Left lung (tissue), 4 donors: ENCODE measurements at regions not wholly inside any gene's neighbourhood (a gene's known extent, or its start where the extent isn't known, plus 50 kb on each side); places are given as distances from the start of the nearest gene placed in this dataset.

Source experiments
- ATAC-seq: fragments of 200-7000 bp; cut with Tn5 transposase; one replicate; pipeline ENCODE4 v1.9.1; 2020; ENCODE audit warnings: moderate library complexity
- DNase-seq, 4 donors: peaks; one replicate each; pipeline ENCODE4 v3.0.0-alpha.2; 2013 to 2020
- H3K27ac ChIP-seq, 2 donors: fragments of 200-600 bp; sonication (generic) in 1 of 2; one replicate each; pipeline versions ENCODE4 v1.5.0 to v1.8.0; 2020 to 2021
- H3K27me3 ChIP-seq, 2 donors: fragments of 200-600 bp; sonication (generic) in 1 of 2; one replicate each; pipeline versions ENCODE4 v1.5.0 to v1.8.0; 2020 to 2021
- H3K36me3 ChIP-seq, 2 donors: fragments of 200-600 bp; sonication (generic) in 1 of 2; one replicate each; pipeline versions ENCODE4 v1.5.0 to v1.8.0; 2020 to 2021
- H3K4me1 ChIP-seq, 2 donors: fragments of 200-600 bp; one replicate each; pipeline ENCODE4 v1.8.0; 2021
- H3K4me3 ChIP-seq, 2 donors: fragments of 200-600 bp; sonication (generic) in 1 of 2; one replicate each; pipeline versions ENCODE4 v1.5.0 to v1.8.0; 2020 to 2021; ENCODE audit warnings: mild to moderate bottlenecking in 1 of 2
- H3K9me3 ChIP-seq, 2 donors: fragments of 200-600 bp; sonication (generic) in 1 of 2; one replicate each; pipeline versions ENCODE4 v1.5.0 to v1.8.0; 2020 to 2021
- CTCF ChIP-seq, 2 donors: fragments of 200-600 bp; sonication (generic) in 1 of 2; IDR thresholded peaks; one replicate each; pipeline versions ENCODE4 v1.5.0 to v1.8.0; 2021; ENCODE audit warnings: antibody characterized with exemption in 2 of 2
- intact Hi-C, 2 donors: fragments of 100-400 bp; cut with DNase I; formaldehyde crosslinking; loops; one replicate each; pipeline versions ENCODE4 v1.11.2 to v1.14.2; 2022
- donor health status: DM: no; HTN: yes; CAD: no.
- donor health status: DM: no; HTN: no; CAD: no.

GRCh38 chr1:38292969-38293368 lies 246.4 kb upstream of the POU3F1 start:
- H3K27ac ChIP-seq: no peak overlapping the region
- no peak overlapping the region for H3K4me3 ChIP-seq
- H3K9me3 ChIP-seq: no peaks in the 10 kb centered on the region
- H3K36me3 ChIP-seq: no peaks in the 10 kb centered on the region
- DNase-seq (no peak), ATAC-seq (no peak)
- H3K4me1 ChIP-seq: peaks cover 0 to 5% of the 10 kb centered on the region in 2 donors
- intact Hi-C loops: no loop called here
- peaks cover 0 to 61% of the 10 kb centered on the region in 2 donors for H3K27me3 ChIP-seq
- TF ChIP-seq CTCF (IDR thresholded peaks at IDR 0.05): no peak

- DNase-seq (no peak), ATAC-seq (no peak)
- H3K27ac ChIP-seq: no peak overlapping the region
- H3K4me3 ChIP-seq: no peak overlapping the region
- H3K27me3 ChIP-seq: peaks cover 0 to 61% of the 10 kb centered on the region in 2 donors
- no peaks in the 10 kb centered on the region for H3K36me3 ChIP-seq
- intact Hi-C loops: no loop called here
- TF ChIP-seq CTCF (IDR thresholded peaks at IDR 0.05): no peak
- H3K4me1 ChIP-seq: peaks cover 0 to 5% of the 10 kb centered on the region in 2 donors
- no peaks in the 10 kb centered on the region for H3K9me3 ChIP-seq
Observed at GRCh38 chr1:38291906-38292521, 245.4 kb upstream of the POU3F1 start.

GRCh38 chr1:38291336-38291735 lies 244.7 kb upstream of the POU3F1 start:
- ATAC-seq (no peak), DNase-seq (no peak)
- Histone ChIP-seq H3K27ac (no peak overlapping the region), H3K4me3 (no peak overlapping the region), H3K9me3 (no peaks in the 10 kb centered on the region), H3K36me3 (no peaks in the 10 kb centered on the region), H3K27me3 (peaks cover 0 to 57% of the 10 kb centered on the region in 2 donors), H3K4me1 (peaks cover 0 to 5% of the 10 kb centered on the region in 2 donors)
- intact Hi-C loops: no loop called here
- no peak for TF ChIP-seq CTCF (IDR thresholded peaks at IDR 0.05)

GRCh38 chr1:38289034-38289433 lies 242.4 kb upstream of the POU3F1 start:
- intact Hi-C loops: no loop called here
- ATAC-seq (no peak), DNase-seq (no peak)
- Histone ChIP-seq H3K27ac (no peak overlapping the region), H3K9me3 (no peaks in the 10 kb centered on the region), H3K4me1 (peaks cover 0 to 5% of the 10 kb centered on the region in 2 donors), H3K36me3 (no peaks in the 10 kb centered on the region), H3K4me3 (no peak overlapping the region), H3K27me3 (peaks cover 0 to 48% of the 10 kb centered on the region in 2 donors)
- no peak for TF ChIP-seq CTCF (IDR thresholded peaks at IDR 0.05)

GRCh38 chr1:38287547-38287946 lies 241.0 kb upstream of the POU3F1 start:
- ATAC-seq (no peak), DNase-seq (no peak)
- Histone ChIP-seq H3K9me3 (no peaks in the 10 kb centered on the region), H3K27ac (no peak overlapping the region), H3K4me3 (no peak overlapping the region), H3K36me3 (no peaks in the 10 kb centered on the region), H3K4me1 (peaks cover 0 to 5% of the 10 kb centered on the region in 2 donors), H3K27me3 (peaks cover 0 to 38% of the 10 kb centered on the region in 2 donors)
- TF ChIP-seq CTCF (IDR thresholded peaks at IDR 0.05): no peak
- intact Hi-C loops: no loop called here
